K562 (cell line): ENCODE measurements at regions not wholly inside any gene's neighbourhood (a gene's known extent, or its start where the extent isn't known, plus 50 kb on each side); places are given as distances from the start of the nearest gene placed in this dataset.

ENCODE experiments used
- BRF2 ChIP-seq: IDR thresholded peaks from 3 replicates; pipeline ENCODE4 v1.6.1; 2011; ENCODE audit warnings: borderline replicate concordance, mild to moderate bottlenecking; ENCODE audit not compliant: insufficient read length, insufficient read depth
- MECOM ChIP-seq: fragments of 250-450 bp; sonication (Bioruptor Pico); IDR thresholded peaks from 2 replicates; pipeline ENCODE4 v1.8.0; 2022; ENCODE audit warnings: inconsistent platforms
- PML ChIP-seq: IDR thresholded peaks from 2 replicates; pipeline ENCODE4 v1.6.1; 2012; ENCODE audit warnings: low read length, inconsistent platforms
- RFX1 ChIP-seq: fragments of 450-650 bp; IDR thresholded peaks from 2 replicates; pipeline ENCODE4 v1.6.1; 2016; ENCODE audit warnings: mild to moderate bottlenecking, moderate library complexity
- TAF1 ChIP-seq: IDR thresholded peaks from 2 replicates; pipeline ENCODE4 v1.6.1; 2011; ENCODE audit warnings: mild to moderate bottlenecking, low read length, moderate library complexity; ENCODE audit not compliant: insufficient read depth, control insufficient read depth, severe bottlenecking; ENCODE audit errors: extremely low read depth
- TEAD2 ChIP-seq: fragments of 450-650 bp; IDR thresholded peaks from 2 replicates; pipeline ENCODE4 v1.6.1; 2016; ENCODE audit warnings: missing genetic modification characterization, control low read depth, missing compliant biosample characterization
- ZNF407 ChIP-seq: fragments of 450-650 bp; IDR thresholded peaks from 2 replicates; pipeline ENCODE4 v1.6.1; 2016; ENCODE audit warnings: low read depth

- no peak for TF ChIP-seq ZNF407
- TF ChIP-seq BRF2, result no peak
- no peak for TF ChIP-seq MECOM (CRISPR knock-in tag)
- no peak for TF ChIP-seq TAF1
- no peak for TF ChIP-seq RFX1
- TF ChIP-seq PML, result no peak
- TF ChIP-seq TEAD2 (tag), result no peak
Measured at GRCh38 chr3:42013691-42014457, 52.0 kb upstream of the ULK4 start (continued).
